ENCODE measurements at regions not wholly inside any gene's neighbourhood (a gene's known extent, or its start where the extent isn't known, plus 50 kb on each side); places are given as distances from the start of the nearest gene placed in this dataset.
A peak's percentile ranks its signal among the peaks of the same experiment; 100 is the strongest.
"Not testable (repeated sequence)": the region's sequence is repeated elsewhere in the genome, so short reads cannot be mapped to it uniquely, and the experiment has no call there.

DNA sequence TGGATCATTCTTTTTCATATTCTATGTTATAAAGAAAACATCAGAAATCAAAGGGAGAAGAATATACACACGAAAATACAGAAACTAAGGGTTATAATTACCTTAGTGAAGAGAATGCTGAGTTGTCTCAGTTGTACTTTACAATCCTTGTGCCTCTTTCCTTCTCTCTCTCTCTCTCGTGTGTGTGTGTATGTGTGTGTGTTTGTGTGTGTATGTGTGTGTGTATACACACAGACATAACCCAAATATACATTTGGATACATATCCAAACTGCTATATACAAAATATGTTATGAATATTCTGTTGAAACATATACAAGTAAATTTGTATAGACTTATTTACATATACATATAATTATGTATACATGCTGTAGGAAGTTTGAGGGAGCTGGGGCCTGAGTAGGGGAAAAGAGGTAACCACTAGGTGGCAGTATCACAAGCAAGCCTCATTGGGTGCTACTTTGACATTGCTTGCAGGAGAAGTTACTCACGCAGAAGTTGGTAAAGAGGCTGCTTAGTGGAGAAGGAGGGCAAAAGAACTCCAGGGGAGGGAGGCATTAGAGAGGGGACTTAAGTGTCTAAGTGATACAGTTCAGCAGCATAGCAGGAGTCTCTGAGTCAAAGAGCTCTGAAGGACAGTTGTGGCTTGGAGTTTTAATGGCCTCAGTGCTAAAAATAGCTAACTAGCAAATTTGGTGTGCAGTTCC, 465.1 kb upstream of the PCDH20 start:
- FAIRE-seq (no peak), ATAC-seq (peak; percentile 94)
- POLR2A ChIA-PET: no interaction called here

DNA sequence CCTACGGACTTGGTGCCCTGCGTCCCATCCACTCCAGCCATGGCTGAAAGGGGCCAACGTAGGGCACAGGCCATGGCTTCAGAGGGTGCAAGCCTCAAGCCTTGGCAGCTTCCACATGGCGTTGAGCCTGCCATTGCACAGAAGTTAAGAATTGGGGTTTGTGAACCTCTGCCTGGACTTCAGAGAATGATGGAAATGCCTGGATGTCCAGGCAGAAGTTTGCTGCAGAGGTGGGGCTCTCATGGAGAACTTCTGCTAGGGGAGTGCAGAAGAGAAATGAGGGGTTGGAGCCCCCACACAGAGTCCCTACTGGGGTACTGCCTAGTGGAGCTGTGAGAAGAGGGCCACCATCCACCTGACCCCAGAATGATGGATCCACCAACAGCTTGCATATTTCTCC, 462.9 kb upstream of the PCDH20 start:
- BruUV-seq (replicated peaks); H3K4me3 ChIP-seq (replicated peaks in 1 of 3; ENCODE audit: insufficient read depth in 1 of 3, low read depth in 2 of 3, low read length in 3 of 3); H3K27me3 ChIP-seq (ENCODE audit: control insufficient read depth in 1 of 2, insufficient read depth in 2 of 2, low read length in 2 of 2); H3K27ac ChIP-seq (ENCODE audit: extremely low read length, insufficient read depth, low read length); H4K20me1 ChIP-seq (ENCODE audit: insufficient read depth, low read length); H3K9ac ChIP-seq (ENCODE audit: insufficient read depth, low read depth, low read length); H2AFZ ChIP-seq (ENCODE audit: low read length); FAIRE-seq; H3K36me3 ChIP-seq (replicated peaks in 1 of 2; ENCODE audit: control insufficient read depth in 1 of 2, insufficient read depth in 2 of 2, low read length in 2 of 2); POLR2A ChIA-PET; in situ Hi-C loops (cut with HindIII; ENCODE audit: extremely low pct_ligation_motif_present, low pct_unique_long_range_greater_than_20kb); H3K4me1 ChIP-seq (ENCODE audit: insufficient read depth, low read length); CTCF ChIA-PET (ENCODE audit: low intra/inter-chr PET ratio, low total read pairs); intact Hi-C loops (cut with micrococcal nuclease; ENCODE audit: unreplicated experiment); ATAC-seq; H3K79me2 ChIP-seq (ENCODE audit: insufficient read depth, low read length); H3K4me2 ChIP-seq (ENCODE audit: low read depth, low read length); DNase-seq (ENCODE audit: low spot score): not testable (repeated sequence)
- WGBS (ENCODE audit: low lambda C conversion rate): 5% methylated on average over 3 of the region's 4 CpGs
- H3K9me3 ChIP-seq (ENCODE audit: low read length): peaks cover 51% of the 10 kb centered on the region

More for the DNA sequence above, 465.1 kb upstream of the PCDH20 start:
- Histone ChIP-seq H3K4me2 (ENCODE audit: low read depth, low read length) (no peak overlapping the region), H3K36me3 (replicated peaks in 1 of 2; ENCODE audit: control insufficient read depth in 1 of 2, insufficient read depth in 2 of 2, low read length in 2 of 2) (no peaks in the 10 kb centered on the region), H3K79me2 (ENCODE audit: insufficient read depth, low read length) (no peaks in the 10 kb centered on the region), H3K9me3 (ENCODE audit: low read length) (peaks cover 32% of the 10 kb centered on the region), H4K20me1 (ENCODE audit: insufficient read depth, low read length) (no peaks in the 10 kb centered on the region), H2AFZ (ENCODE audit: low read length) (no peak overlapping the region), H3K4me1 (ENCODE audit: insufficient read depth, low read length) (no peaks in the 10 kb centered on the region), H3K9ac (ENCODE audit: insufficient read depth, low read depth, low read length) (no peak overlapping the region), H3K27me3 (ENCODE audit: control insufficient read depth in 1 of 2, insufficient read depth in 2 of 2, low read length in 2 of 2) (no peaks in the 10 kb centered on the region), H3K4me3 (replicated peaks in 1 of 3; ENCODE audit: insufficient read depth in 1 of 3, low read depth in 2 of 3, low read length in 3 of 3) (no peak overlapping the region), H3K27ac (ENCODE audit: extremely low read length, insufficient read depth, low read length) (no peak overlapping the region)
- 2% methylated on average over 3 of the region's 3 CpGs for WGBS (ENCODE audit: low lambda C conversion rate)
- in situ Hi-C loops (cut with HindIII; ENCODE audit: extremely low pct_ligation_motif_present, low pct_unique_long_range_greater_than_20kb): no loop called here
- CTCF ChIA-PET (ENCODE audit: low intra/inter-chr PET ratio, low total read pairs): interaction anchor here (1.0 kb wide), 1 partner anchor 477 kb away, joined by 3 read pairs; no protein-coding TSS in a partner anchor
- peak; percentile 21 for DNase-seq (ENCODE audit: low spot score)
- BruUV-seq (replicated peaks): no TSS peak
- intact Hi-C loops (cut with micrococcal nuclease; ENCODE audit: unreplicated experiment): loop anchor here (1.0 kb wide), 1 partner anchor 74 kb away; no protein-coding TSS in a partner anchor
- TF ChIP-seq, protein P1, sequence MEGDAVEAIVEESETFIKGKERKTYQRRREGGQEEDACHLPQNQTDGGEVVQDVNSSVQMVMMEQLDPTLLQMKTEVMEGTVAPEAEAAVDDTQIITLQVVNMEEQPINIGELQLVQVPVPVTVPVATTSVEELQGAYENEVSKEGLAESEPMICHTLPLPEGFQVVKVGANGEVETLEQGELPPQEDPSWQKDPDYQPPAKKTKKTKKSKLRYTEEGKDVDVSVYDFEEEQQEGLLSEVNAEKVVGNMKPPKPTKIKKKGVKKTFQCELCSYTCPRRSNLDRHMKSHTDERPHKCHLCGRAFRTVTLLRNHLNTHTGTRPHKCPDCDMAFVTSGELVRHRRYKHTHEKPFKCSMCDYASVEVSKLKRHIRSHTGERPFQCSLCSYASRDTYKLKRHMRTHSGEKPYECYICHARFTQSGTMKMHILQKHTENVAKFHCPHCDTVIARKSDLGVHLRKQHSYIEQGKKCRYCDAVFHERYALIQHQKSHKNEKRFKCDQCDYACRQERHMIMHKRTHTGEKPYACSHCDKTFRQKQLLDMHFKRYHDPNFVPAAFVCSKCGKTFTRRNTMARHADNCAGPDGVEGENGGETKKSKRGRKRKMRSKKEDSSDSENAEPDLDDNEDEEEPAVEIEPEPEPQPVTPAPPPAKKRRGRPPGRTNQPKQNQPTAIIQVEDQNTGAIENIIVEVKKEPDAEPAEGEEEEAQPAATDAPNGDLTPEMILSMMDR (CRISPR knock-in tag; IDR thresholded peaks at IDR 0.05): peak; percentile 54
- TF ChIP-seq SMC3 (IDR thresholded peaks at IDR 0.05; ENCODE audit: low read length) (peak; percentile 5; the same call in 1 of the 2 replicates), POLR2AphosphoS5 (IDR thresholded peaks at IDR 0.05; ENCODE audit: low read depth, low read length) (no peak)
